ENCODE measurements at regions not wholly inside any gene's neighbourhood (a gene's known extent, or its start where the extent isn't known, plus 50 kb on each side); places are given as distances from the start of the nearest gene placed in this dataset.

DNA sequence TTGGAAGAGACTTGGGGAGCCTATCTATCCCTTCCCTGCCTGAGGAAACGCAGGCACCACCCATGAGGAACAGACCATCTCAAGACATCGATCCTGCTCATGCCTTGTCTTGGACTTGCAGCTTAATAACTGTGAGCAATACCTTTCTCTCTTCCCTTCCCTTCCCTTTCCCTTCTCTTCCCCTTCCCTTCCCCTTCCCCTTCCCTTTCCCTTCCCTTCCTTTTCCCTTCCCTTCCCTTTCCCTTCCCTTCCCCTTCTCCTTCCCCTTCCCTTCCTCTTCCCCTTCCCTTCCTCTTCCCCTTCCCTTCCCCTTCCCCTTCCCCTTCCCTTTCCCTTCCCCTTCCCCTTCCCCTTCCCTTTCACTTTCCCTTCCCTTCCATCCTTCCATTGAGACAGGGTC, 650.7 kb upstream of the SOX11 start:
- Histone ChIP-seq H3K4me2 (ENCODE audit: low read depth, low read length, poor library complexity, severe bottlenecking) (no peak overlapping the region), H3K79me2 (ENCODE audit: insufficient read depth, low read length) (no peaks in the 10 kb centered on the region), H3K9me2 (replicated peaks; ENCODE audit: insufficient read depth, low read length) (no peaks in the 10 kb centered on the region; the same call in 1 of the 2 replicates), H3K9me3 (ENCODE audit: insufficient read depth, low read length) (no peaks in the 10 kb centered on the region), H3K27ac (ENCODE audit: low read depth, low read length) (no peak overlapping the region), H3F3A (ENCODE audit: insufficient read depth) (no peaks in the 10 kb centered on the region), H3K36me3 (ENCODE audit: low read length) (no peaks in the 10 kb centered on the region), H4K20me1 (ENCODE audit: low read depth, low read length) (no peaks in the 10 kb centered on the region), H2AFZ (ENCODE audit: low read depth, low read length, severe bottlenecking) (no peak overlapping the region), H3K4me3 (ENCODE audit: insufficient read depth, low read length, poor library complexity, severe bottlenecking) (no peak overlapping the region), H3K9ac (ENCODE audit: low read length) (no peak overlapping the region), H3K27me3 (ENCODE audit: low read length) (no peaks in the 10 kb centered on the region)
- TF ChIP-seq, protein P1, sequence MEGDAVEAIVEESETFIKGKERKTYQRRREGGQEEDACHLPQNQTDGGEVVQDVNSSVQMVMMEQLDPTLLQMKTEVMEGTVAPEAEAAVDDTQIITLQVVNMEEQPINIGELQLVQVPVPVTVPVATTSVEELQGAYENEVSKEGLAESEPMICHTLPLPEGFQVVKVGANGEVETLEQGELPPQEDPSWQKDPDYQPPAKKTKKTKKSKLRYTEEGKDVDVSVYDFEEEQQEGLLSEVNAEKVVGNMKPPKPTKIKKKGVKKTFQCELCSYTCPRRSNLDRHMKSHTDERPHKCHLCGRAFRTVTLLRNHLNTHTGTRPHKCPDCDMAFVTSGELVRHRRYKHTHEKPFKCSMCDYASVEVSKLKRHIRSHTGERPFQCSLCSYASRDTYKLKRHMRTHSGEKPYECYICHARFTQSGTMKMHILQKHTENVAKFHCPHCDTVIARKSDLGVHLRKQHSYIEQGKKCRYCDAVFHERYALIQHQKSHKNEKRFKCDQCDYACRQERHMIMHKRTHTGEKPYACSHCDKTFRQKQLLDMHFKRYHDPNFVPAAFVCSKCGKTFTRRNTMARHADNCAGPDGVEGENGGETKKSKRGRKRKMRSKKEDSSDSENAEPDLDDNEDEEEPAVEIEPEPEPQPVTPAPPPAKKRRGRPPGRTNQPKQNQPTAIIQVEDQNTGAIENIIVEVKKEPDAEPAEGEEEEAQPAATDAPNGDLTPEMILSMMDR (IDR thresholded peaks at IDR 0.05; ENCODE audit: insufficient read depth, low read length, poor library complexity, severe bottlenecking): no peak
- TF ChIP-seq EZH2phosphoT487 (conservative IDR thresholded peaks at IDR 0.05; ENCODE audit: low read length): no peak

DNA sequence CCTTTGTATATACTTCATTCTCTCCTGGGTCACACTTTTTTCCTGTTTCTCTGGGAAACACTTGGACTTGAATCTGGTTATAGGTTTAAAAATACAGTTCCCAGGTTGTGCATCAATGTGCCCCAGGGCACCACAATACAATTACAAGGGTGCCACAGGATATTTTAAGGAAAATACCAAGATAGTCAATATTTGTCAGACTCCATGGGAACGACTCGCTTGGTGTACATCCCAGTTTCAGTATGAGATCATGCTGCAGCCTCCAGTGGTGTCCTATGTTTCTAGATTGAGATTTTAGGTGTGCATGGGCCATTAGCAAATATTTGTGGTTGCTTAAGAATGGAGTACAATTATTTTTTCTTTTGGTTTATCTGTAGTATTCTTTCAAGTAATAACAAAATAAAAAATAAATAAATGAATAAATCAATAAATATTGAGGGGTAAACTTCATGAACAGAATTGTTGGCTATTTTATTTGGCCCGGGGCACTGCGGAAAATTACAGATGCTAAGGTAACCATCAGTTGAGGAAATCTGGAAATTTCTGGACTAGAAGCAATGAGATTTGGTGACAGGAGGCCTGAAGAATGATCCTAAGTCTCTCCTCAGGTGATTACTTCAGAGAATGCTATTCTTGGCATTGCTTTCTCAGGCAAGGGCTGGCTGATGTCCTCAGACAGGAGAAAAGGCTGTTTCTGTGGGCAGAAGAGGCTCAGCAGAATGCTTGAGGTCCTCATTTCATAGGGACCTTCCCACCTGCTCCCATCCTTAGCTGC, 649.3 kb upstream of the SOX11 start:
- Histone ChIP-seq H4K20me1 (ENCODE audit: low read depth, low read length) (no peaks in the 10 kb centered on the region), H3K9me2 (replicated peaks; ENCODE audit: insufficient read depth, low read length) (no peaks in the 10 kb centered on the region; the same call in 1 of the 2 replicates), H3K79me2 (ENCODE audit: insufficient read depth, low read length) (no peaks in the 10 kb centered on the region), H2AFZ (ENCODE audit: low read depth, low read length, severe bottlenecking) (no peak overlapping the region), H3K27me3 (ENCODE audit: low read length) (no peaks in the 10 kb centered on the region), H3K27ac (ENCODE audit: low read depth, low read length) (no peak overlapping the region), H3K4me3 (ENCODE audit: insufficient read depth, low read length, poor library complexity, severe bottlenecking) (no peak overlapping the region), H3K36me3 (ENCODE audit: low read length) (no peaks in the 10 kb centered on the region), H3K4me2 (ENCODE audit: low read depth, low read length, poor library complexity, severe bottlenecking) (no peak overlapping the region), H3F3A (ENCODE audit: insufficient read depth) (no peaks in the 10 kb centered on the region), H3K9ac (ENCODE audit: low read length) (no peak overlapping the region), H3K9me3 (ENCODE audit: insufficient read depth, low read length) (no peaks in the 10 kb centered on the region)
- TF ChIP-seq, protein P1 (IDR thresholded peaks at IDR 0.05; ENCODE audit: insufficient read depth, low read length, poor library complexity, severe bottlenecking): no peak
- no peak for TF ChIP-seq EZH2phosphoT487 (conservative IDR thresholded peaks at IDR 0.05; ENCODE audit: low read length)

DNA sequence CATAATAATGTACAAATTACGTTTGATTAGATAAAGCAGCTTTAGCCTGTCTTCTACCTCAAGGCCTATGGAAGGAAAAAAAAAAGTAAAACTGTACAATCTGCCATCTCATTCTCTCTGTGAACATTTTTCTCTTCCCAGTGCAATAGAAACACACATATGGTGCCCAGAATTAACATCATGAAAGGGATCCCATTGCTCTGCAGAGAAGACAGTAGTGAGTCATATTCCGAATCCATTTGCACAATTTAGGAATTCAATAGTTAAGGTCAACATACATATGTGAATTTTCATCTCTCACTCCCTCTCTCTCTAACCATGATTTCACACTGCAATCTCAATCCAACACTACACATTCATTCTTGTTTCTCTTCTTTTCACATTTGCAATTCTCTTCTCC, 640.9 kb upstream of the SOX11 start:
- Histone ChIP-seq H2AFZ (ENCODE audit: low read depth, low read length, severe bottlenecking) (no peak overlapping the region), H3K27me3 (ENCODE audit: low read length) (no peaks in the 10 kb centered on the region), H3K4me3 (ENCODE audit: insufficient read depth, low read length, poor library complexity, severe bottlenecking) (no peak overlapping the region), H3K79me2 (ENCODE audit: insufficient read depth, low read length) (no peaks in the 10 kb centered on the region), H3K36me3 (ENCODE audit: low read length) (no peaks in the 10 kb centered on the region), H3F3A (ENCODE audit: insufficient read depth) (no peaks in the 10 kb centered on the region), H4K20me1 (ENCODE audit: low read depth, low read length) (no peaks in the 10 kb centered on the region), H3K27ac (ENCODE audit: low read depth, low read length) (no peak overlapping the region), H3K9ac (ENCODE audit: low read length) (no peak overlapping the region), H3K9me3 (ENCODE audit: insufficient read depth, low read length) (no peaks in the 10 kb centered on the region), H3K4me2 (ENCODE audit: low read depth, low read length, poor library complexity, severe bottlenecking) (no peak overlapping the region), H3K9me2 (replicated peaks; ENCODE audit: insufficient read depth, low read length) (no peaks in the 10 kb centered on the region)
- TF ChIP-seq, protein P1 (IDR thresholded peaks at IDR 0.05; ENCODE audit: insufficient read depth, low read length, poor library complexity, severe bottlenecking): no peak
- no peak for TF ChIP-seq EZH2phosphoT487 (conservative IDR thresholded peaks at IDR 0.05; ENCODE audit: low read length)
